ENCODE measurements at regions not wholly inside any gene's neighbourhood (a gene's known extent, or its start where the extent isn't known, plus 50 kb on each side); places are given as distances from the start of the nearest gene placed in this dataset.

DNA sequence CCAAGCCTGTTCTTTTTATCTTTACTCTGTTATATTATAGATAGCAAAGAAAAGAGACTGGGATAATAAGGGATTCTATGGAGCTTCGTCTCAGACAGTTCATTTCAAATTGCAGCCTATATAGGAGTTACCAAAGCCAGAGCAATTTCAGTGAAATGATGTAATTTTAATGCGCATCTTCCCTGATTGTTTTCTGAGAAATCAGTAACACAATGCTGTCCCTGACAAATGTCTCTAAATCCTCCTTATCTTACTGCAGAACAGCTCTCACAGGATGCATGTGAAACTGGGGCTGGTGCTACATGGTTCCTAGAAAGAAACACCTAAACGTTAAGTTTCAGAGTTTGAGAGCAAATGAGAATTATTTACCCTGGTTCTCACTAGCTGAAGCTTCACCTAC lies 467.9 kb upstream of the ANO3 start:
- TF ChIP-seq, protein P1, sequence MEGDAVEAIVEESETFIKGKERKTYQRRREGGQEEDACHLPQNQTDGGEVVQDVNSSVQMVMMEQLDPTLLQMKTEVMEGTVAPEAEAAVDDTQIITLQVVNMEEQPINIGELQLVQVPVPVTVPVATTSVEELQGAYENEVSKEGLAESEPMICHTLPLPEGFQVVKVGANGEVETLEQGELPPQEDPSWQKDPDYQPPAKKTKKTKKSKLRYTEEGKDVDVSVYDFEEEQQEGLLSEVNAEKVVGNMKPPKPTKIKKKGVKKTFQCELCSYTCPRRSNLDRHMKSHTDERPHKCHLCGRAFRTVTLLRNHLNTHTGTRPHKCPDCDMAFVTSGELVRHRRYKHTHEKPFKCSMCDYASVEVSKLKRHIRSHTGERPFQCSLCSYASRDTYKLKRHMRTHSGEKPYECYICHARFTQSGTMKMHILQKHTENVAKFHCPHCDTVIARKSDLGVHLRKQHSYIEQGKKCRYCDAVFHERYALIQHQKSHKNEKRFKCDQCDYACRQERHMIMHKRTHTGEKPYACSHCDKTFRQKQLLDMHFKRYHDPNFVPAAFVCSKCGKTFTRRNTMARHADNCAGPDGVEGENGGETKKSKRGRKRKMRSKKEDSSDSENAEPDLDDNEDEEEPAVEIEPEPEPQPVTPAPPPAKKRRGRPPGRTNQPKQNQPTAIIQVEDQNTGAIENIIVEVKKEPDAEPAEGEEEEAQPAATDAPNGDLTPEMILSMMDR (IDR thresholded peaks at IDR 0.05): no peak
- no peaks in the 10 kb centered on the region for H3K36me3 ChIP-seq

DNA sequence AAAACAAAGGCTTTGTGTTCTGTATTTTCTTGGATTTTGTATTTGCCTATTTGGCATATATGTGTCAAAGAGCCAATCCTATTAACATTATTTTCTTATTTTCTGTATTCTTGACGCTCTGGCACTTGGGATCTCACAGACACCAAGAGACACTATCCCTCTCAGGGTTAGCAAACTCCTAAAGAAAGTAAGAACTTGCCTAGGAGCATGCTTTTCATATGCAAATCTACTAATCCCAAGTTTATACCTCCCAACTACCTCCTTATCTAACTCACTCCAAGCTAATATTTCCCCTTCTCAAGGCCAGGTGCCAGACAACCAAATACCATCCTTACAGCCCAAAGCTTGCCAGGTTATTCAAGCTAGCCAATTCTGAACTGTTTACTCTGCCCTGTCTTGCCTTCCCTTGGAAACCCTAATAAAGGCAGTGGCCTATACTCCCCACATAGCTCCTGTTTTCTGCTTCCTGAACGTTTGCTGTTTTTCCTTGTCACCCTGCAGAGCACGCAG lies 455.4 kb upstream of the ANO3 start:
- H3K36me3 ChIP-seq: no peaks in the 10 kb centered on the region
- no peaks in the 10 kb centered on the region for H3K9me3 ChIP-seq
- ATAC-seq (ENCODE audit: insufficient number of reproducible peaks, low FRiP score, low read depth): no peak
- no peaks in the 10 kb centered on the region for H3K27me3 ChIP-seq (replicated peaks; ENCODE audit: insufficient read depth)
- DNase-seq (ENCODE audit: low spot score): no peak
- H3K4me1 ChIP-seq (ENCODE audit: control insufficient read depth in 1 of 2, low read depth in 2 of 2): no peaks in the 10 kb centered on the region
- TF ChIP-seq, protein P1 (IDR thresholded peaks at IDR 0.05): no peak
- H3K4me3 ChIP-seq: no peak overlapping the region
- H3K27ac ChIP-seq: no peak overlapping the region

More for the DNA sequence above, 467.9 kb upstream of the ANO3 start:
- Histone ChIP-seq H3K4me1 (ENCODE audit: control insufficient read depth in 1 of 2, low read depth in 2 of 2) (no peaks in the 10 kb centered on the region), H3K27ac (no peak overlapping the region), H3K27me3 (replicated peaks; ENCODE audit: insufficient read depth) (no peaks in the 10 kb centered on the region), H3K9me3 (no peaks in the 10 kb centered on the region), H3K4me3 (no peak overlapping the region)
- DNase-seq (ENCODE audit: low spot score) (no peak), ATAC-seq (ENCODE audit: insufficient number of reproducible peaks, low FRiP score, low read depth) (no peak)

DNA sequence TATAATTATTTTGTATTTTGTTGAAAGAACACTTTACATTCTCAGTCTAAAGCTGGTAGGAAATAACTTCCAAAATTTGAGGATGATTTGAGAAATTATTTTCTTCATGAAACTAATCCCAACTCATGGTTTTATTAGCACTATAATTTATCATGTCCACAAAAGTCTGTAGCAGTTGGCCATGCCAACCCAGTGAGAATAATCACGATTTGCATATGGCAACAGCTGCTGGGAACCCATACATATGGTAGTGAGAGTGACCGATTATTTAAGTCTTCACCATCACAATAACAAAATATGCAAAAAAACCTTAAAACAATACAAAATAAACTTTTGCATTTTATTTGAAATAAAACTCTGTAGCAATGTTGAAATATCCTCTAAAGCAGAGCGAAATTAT lies 445.9 kb upstream of the ANO3 start:
- Histone ChIP-seq H3K4me1 (ENCODE audit: control insufficient read depth in 1 of 2, low read depth in 2 of 2) (no peaks in the 10 kb centered on the region), H3K27ac (no peak overlapping the region), H3K36me3 (no peaks in the 10 kb centered on the region), H3K27me3 (replicated peaks; ENCODE audit: insufficient read depth) (no peaks in the 10 kb centered on the region), H3K4me3 (no peak overlapping the region), H3K9me3 (no peaks in the 10 kb centered on the region)
- ATAC-seq (ENCODE audit: insufficient number of reproducible peaks, low FRiP score, low read depth): no peak
- TF ChIP-seq, protein P1 (IDR thresholded peaks at IDR 0.05): no peak
- no peak for DNase-seq (ENCODE audit: low spot score)

DNA sequence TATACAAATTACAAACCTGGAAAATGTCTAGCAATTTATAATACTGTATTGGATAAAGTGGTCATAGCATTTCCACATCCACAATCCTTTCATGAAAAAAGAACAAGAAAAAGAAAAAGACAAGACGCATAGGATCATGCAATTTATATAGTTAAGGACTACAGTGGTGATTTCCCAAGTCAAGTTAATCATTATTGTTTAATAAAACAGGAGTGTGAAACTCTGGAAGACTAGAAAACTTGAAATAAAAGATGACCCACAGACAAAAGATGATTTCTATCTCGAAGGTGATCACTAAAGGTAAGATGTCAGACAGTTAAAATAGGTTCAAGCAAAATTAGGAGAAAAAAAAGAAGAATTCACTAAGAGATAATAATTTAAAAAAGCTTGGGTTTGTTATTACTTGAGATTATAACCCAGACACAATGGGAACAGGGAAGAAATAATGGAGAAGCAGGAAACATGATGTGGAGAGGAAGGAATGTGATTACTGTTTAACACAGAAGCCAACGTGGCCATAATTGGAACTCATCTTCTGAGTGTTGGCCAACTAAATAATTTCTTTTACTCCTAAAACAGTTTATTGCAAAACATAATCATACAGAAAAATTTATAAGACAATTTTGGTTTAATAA lies 441.2 kb upstream of the ANO3 start:
- TF ChIP-seq, protein P1 (IDR thresholded peaks at IDR 0.05): no peak
- DNase-seq (ENCODE audit: low spot score): no peak
- ATAC-seq (ENCODE audit: insufficient number of reproducible peaks, low FRiP score, low read depth): no peak
- Histone ChIP-seq H3K9me3 (no peaks in the 10 kb centered on the region), H3K27ac (no peak overlapping the region), H3K4me3 (no peak overlapping the region), H3K4me1 (ENCODE audit: control insufficient read depth in 1 of 2, low read depth in 2 of 2) (no peaks in the 10 kb centered on the region), H3K36me3 (no peaks in the 10 kb centered on the region), H3K27me3 (replicated peaks; ENCODE audit: insufficient read depth) (no peaks in the 10 kb centered on the region)

DNA sequence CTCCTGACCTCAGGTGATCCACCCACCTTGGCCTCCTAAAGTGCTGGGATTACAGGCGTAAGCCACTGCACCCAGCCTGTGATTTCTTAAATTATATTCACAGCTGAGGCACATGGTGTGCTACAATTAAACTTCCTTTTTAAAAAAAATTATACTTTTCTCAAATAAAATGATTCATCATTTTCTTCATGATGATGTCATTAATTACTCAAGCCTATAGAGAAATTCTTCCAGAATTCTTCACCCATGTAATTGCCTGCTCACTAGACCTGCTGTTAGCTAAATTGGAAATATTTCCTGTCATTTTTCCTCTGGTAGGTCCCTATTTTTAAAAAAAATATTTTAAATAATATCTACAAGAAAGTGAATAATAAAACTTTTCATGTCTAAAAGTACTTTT lies 440.0 kb upstream of the ANO3 start:
- DNase-seq (ENCODE audit: low spot score) (no peak), ATAC-seq (ENCODE audit: insufficient number of reproducible peaks, low FRiP score, low read depth) (no peak)
- Histone ChIP-seq H3K27me3 (replicated peaks; ENCODE audit: insufficient read depth) (no peaks in the 10 kb centered on the region), H3K4me1 (ENCODE audit: control insufficient read depth in 1 of 2, low read depth in 2 of 2) (no peaks in the 10 kb centered on the region), H3K27ac (no peak overlapping the region), H3K4me3 (no peak overlapping the region), H3K9me3 (no peaks in the 10 kb centered on the region), H3K36me3 (no peaks in the 10 kb centered on the region)
- TF ChIP-seq, protein P1 (IDR thresholded peaks at IDR 0.05): no peak

Data from thoracic aorta (tissue), 2 donors.